IMR-90 (cell line): ENCODE measurements at regions not wholly inside any gene's neighbourhood (a gene's known extent, or its start where the extent isn't known, plus 50 kb on each side); places are given as distances from the start of the nearest gene placed in this dataset.

Experiments
- ATAC-seq: fragments of 200-7000 bp; cut with Tn5 transposase; 2 replicates; pipeline ENCODE4 v1.9.1; 2020; ENCODE audit warnings: low read depth, mild to moderate bottlenecking, moderate library complexity
- BruUV-seq: library from RNA; stranded (reverse); fragments of 400-500 nt; replicated peaks from 2 replicates; lab custom pipeline; 2021; lab: Mats Ljungman, UMichigan
- CTCF ChIA-PET: fragments of 300-600 bp; formaldehyde crosslinking; extraction: SDS; loops from one replicate; lab custom pipeline; 2021; ENCODE audit warnings: antibody characterized with exemption; lab: Yijun Ruan, JAX
- POLR2A ChIA-PET: fragments of 300-600 bp; sonication (Branson Sonifier 250); formaldehyde crosslinking; loops from one replicate; lab custom pipeline; 2022; ENCODE audit warnings: antibody characterized with exemption; ENCODE audit not compliant: unreplicated experiment; lab: Charles Lee
- DNase-seq: peaks from one replicate; pipeline ENCODE4 v3.0.0; 2013
- H2AFZ ChIP-seq: replicated peaks from 2 replicates; pipeline ENCODE3; 2013; ENCODE audit warnings: low read length, mild to moderate bottlenecking; ENCODE audit not compliant: poor library complexity
- H2AK5ac ChIP-seq: 2 replicates; pipeline ENCODE4 v1.6.1; 2013; ENCODE audit warnings: low read depth, low read length, inconsistent platforms
- H2AK9ac ChIP-seq: replicated peaks from 2 replicates; pipeline ENCODE3; 2013; ENCODE audit warnings: mild to moderate bottlenecking, low read depth, low read length, moderate library complexity; ENCODE audit not compliant: poor library complexity
- H2BK120ac ChIP-seq: 2 replicates; pipeline ENCODE4 v1.6.1; 2013; ENCODE audit warnings: low read depth, low read length, inconsistent platforms
- H2BK15ac ChIP-seq: 3 replicates; pipeline ENCODE4 v1.6.1; 2013; ENCODE audit warnings: low read depth, low read length, inconsistent platforms
- H2BK20ac ChIP-seq: 2 replicates; pipeline ENCODE4 v1.6.1; 2013; ENCODE audit warnings: low read depth, mild to moderate bottlenecking, inconsistent platforms, low read length, moderate library complexity
- H2BK5ac ChIP-seq: 2 replicates; pipeline ENCODE4 v1.6.1; 2013; ENCODE audit warnings: mild to moderate bottlenecking, low read depth, low read length, inconsistent platforms; ENCODE audit not compliant: poor library complexity, severe bottlenecking
- H3K14ac ChIP-seq: replicated peaks from 2 replicates; pipeline ENCODE4 v1.6.1; 2013; ENCODE audit warnings: low read depth, low read length, inconsistent platforms
- H3K18ac ChIP-seq: 2 replicates; pipeline ENCODE4 v1.6.1; 2013; ENCODE audit warnings: low read depth, low read length, control low read depth
- H3K23ac ChIP-seq: 2 replicates; pipeline ENCODE4 v1.6.1; 2013; ENCODE audit warnings: low read depth, low read length, inconsistent platforms
- H3K27ac ChIP-seq: 2 replicates; pipeline ENCODE4 v1.5.1; 2013; ENCODE audit warnings: mild to moderate bottlenecking, control low read depth, low read length; ENCODE audit not compliant: insufficient read depth
- H3K27me3 ChIP-seq: 2 replicates; pipeline ENCODE4 v1.6.1; 2013; ENCODE audit warnings: low read length; ENCODE audit not compliant: control insufficient read depth, insufficient read depth
- H3K36me3 ChIP-seq: 2 replicates; pipeline ENCODE4 v1.6.1; 2013; ENCODE audit warnings: low read length, mixed read lengths; ENCODE audit not compliant: control insufficient read depth, insufficient read depth
- H3K4ac ChIP-seq: 2 replicates; pipeline ENCODE4 v1.6.1; 2013; ENCODE audit warnings: low read depth, low read length, inconsistent platforms
- H3K4me1 ChIP-seq: 2 replicates; pipeline ENCODE4 v1.6.1; 2013; ENCODE audit warnings: low read length, mixed read lengths; ENCODE audit not compliant: control insufficient read depth, insufficient read depth
- H3K4me2 ChIP-seq: 2 replicates; pipeline ENCODE4 v1.6.1; 2013; ENCODE audit warnings: low read depth, mild to moderate bottlenecking, control low read depth, low read length, moderate library complexity
- H3K4me3 ChIP-seq: 2 replicates; pipeline ENCODE4 v1.5.1; 2013; ENCODE audit warnings: low read depth, mild to moderate bottlenecking, control low read depth, low read length, moderate library complexity; ENCODE audit not compliant: insufficient read depth
- H3K56ac ChIP-seq: 2 replicates; pipeline ENCODE4 v1.6.1; 2013; ENCODE audit warnings: low read length, inconsistent platforms; ENCODE audit not compliant: insufficient read depth; ENCODE audit errors: extremely low read depth
- H3K79me1 ChIP-seq, 2 experiments: 2 replicates each; pipeline ENCODE4 v1.6.1; 2013; ENCODE audit warnings: low read length in 2 of 2, inconsistent platforms in 1 of 2, low read depth in 1 of 2
- H3K9ac ChIP-seq: 2 replicates; pipeline ENCODE4 v1.6.1; 2013; ENCODE audit warnings: low read depth, low read length, control low read depth
- H3K9me1 ChIP-seq: 2 replicates; pipeline ENCODE4 v1.6.1; 2013; ENCODE audit warnings: low read length, inconsistent platforms; ENCODE audit not compliant: insufficient read depth
- H3K9me3 ChIP-seq: 2 replicates; pipeline ENCODE4 v1.6.1; 2013; ENCODE audit warnings: low read length; ENCODE audit not compliant: control insufficient read depth, insufficient read depth
- H4K20me1 ChIP-seq: 2 replicates; pipeline ENCODE4 v1.6.1; 2013; ENCODE audit warnings: low read length, inconsistent platforms; ENCODE audit not compliant: insufficient read depth
- H4K5ac ChIP-seq: 2 replicates; pipeline ENCODE4 v1.6.1; 2013; ENCODE audit warnings: mild to moderate bottlenecking, low read depth, low read length, control low read depth
- H4K8ac ChIP-seq, 2 experiments: 2 replicates each; pipeline ENCODE4 v1.6.1; 2013; ENCODE audit warnings: low read depth in 2 of 2, low read length in 2 of 2, control low read depth in 1 of 2, inconsistent platforms in 1 of 2
- H4K91ac ChIP-seq: 2 replicates; pipeline ENCODE4 v1.6.1; 2013; ENCODE audit warnings: low read depth, low read length, inconsistent platforms; ENCODE audit not compliant: insufficient read depth
- ELK1 ChIP-seq: fragments of 150-350 bp; IDR thresholded peaks from 2 replicates; pipeline ENCODE4 v1.6.1; 2016; ENCODE audit warnings: low read depth, mild to moderate bottlenecking, low read length, moderate library complexity, borderline replicate concordance
- FOS ChIP-seq: fragments of 150-350 bp; IDR thresholded peaks from 2 replicates; pipeline ENCODE4 v1.6.1; 2016; ENCODE audit warnings: low read depth, low read length
- MAFK ChIP-seq: IDR thresholded peaks from 2 replicates; pipeline ENCODE4 v1.6.1; 2012; ENCODE audit warnings: low read depth, low read length, improper control_type of control experiment
- RCOR1 ChIP-seq: IDR thresholded peaks from 2 replicates; pipeline ENCODE4 v1.6.1; 2012; ENCODE audit warnings: mild to moderate bottlenecking, low read length, improper control_type of control experiment; ENCODE audit not compliant: insufficient replicate concordance
- SMC3 ChIP-seq: fragments of 150-350 bp; IDR thresholded peaks from 2 replicates; pipeline ENCODE4 v1.6.1; 2016; ENCODE audit warnings: low read depth, mild to moderate bottlenecking, antibody characterized with exemption, low read length, moderate library complexity
- USF2 ChIP-seq: fragments of 150-350 bp; IDR thresholded peaks from 2 replicates; pipeline ENCODE4 v1.6.1; 2017; ENCODE audit warnings: mild to moderate bottlenecking, antibody characterized with exemption, low read length, low read depth
- WGBS, 2 experiments: methylation state at CpG; one replicate each; pipeline versions ENCODE4 v1.1.5 to v1.1.7; 2013; ENCODE audit warnings: missing lambda C conversion rate in 2 of 2; ENCODE audit not compliant: insufficient read length in 1 of 2; ENCODE audit errors: extremely low coverage in 2 of 2; 5-methylcytosine and 5-hydroxymethylcytosine counted together
- dilution Hi-C: fragments of 300-500 bp; cut with HindIII; formaldehyde crosslinking; loops from one replicate; pipeline ENCODE4 v1.14.3; 2018; ENCODE audit warnings: low sequenced_read_pairs; ENCODE audit not compliant: unreplicated experiment
- in situ Hi-C: fragments of 300-500 bp; cut with MboI; formaldehyde crosslinking; loops from 3 replicates; pipeline ENCODE4 v1.14.3; 2019; ENCODE audit warnings: low sequenced_read_pairs, inconsistent platforms, mixed read lengths
- intact Hi-C: fragments of 100-400 bp; cut with micrococcal nuclease; formaldehyde crosslinking; loops from 2 replicates; pipeline ENCODE4 v1.10.0; 2022

- Histone ChIP-seq H3K9ac (no peak overlapping the region), H3K18ac (no peak overlapping the region), H2BK20ac (no peak overlapping the region), H3K79me1 (no peaks in the 10 kb centered on the region), H4K91ac (no peak overlapping the region), H3K23ac (no peak overlapping the region), H2AFZ (no peak overlapping the region), H3K9me3 (no peaks in the 10 kb centered on the region), H4K8ac (no peak overlapping the region), H3K27ac (no peak overlapping the region), H2BK15ac (no peak overlapping the region), H3K4me1 (no peaks in the 10 kb centered on the region), H2AK5ac (no peak overlapping the region), H3K56ac (no peak overlapping the region), H3K9me1 (no peaks in the 10 kb centered on the region), H3K14ac (no peak overlapping the region), H3K36me3 (no peaks in the 10 kb centered on the region), H3K4ac (no peak overlapping the region), H3K27me3 (no peaks in the 10 kb centered on the region), H2AK9ac (no peak overlapping the region), H4K5ac (no peak overlapping the region), H3K4me3 (no peak overlapping the region), H3K4me2 (no peak overlapping the region), H2BK5ac (no peak overlapping the region), H4K20me1 (no peaks in the 10 kb centered on the region), H2BK120ac (no peak overlapping the region)
- dilution Hi-C loops, result no loop called here
- WGBS, 2 experiments, result no CpG with 5 or more reads among the region's 4 CpGs
- CTCF ChIA-PET, result no interaction called here
- POLR2A ChIA-PET, result no interaction called here
- DNase-seq (no peak), ATAC-seq (no peak)
- in situ Hi-C loops, result no loop called here
- no TSS peak for BruUV-seq
- intact Hi-C loops, result no loop called here
- TF ChIP-seq FOS (no peak), SMC3 (no peak), RCOR1 (no peak), ELK1 (no peak), MAFK (no peak), USF2 (no peak)
Observed at GRCh38 chr1:30185313-30185712, 538.1 kb downstream of the MATN1 start.
